D721Med (cell line): ENCODE measurements at regions not wholly inside any gene's neighbourhood (a gene's known extent, or its start where the extent isn't known, plus 50 kb on each side); places are given as distances from the start of the nearest gene placed in this dataset.

Experiments used
- DNase-seq: peaks from one replicate; pipeline ENCODE4 v3.0.0; 2011; ENCODE audit warnings: low spot score; ENCODE audit not compliant: insufficient read length
- FAIRE-seq: peaks from 2 replicates; lab custom pipeline; 2011; peaks lifted over from hg19 to GRCh38; lab: Jason Lieb, UNC
- CTCF ChIP-seq: IDR thresholded peaks from 2 replicates; pipeline ENCODE4 v1.5.1; 2012; ENCODE audit warnings: mild to moderate bottlenecking, control low read depth; ENCODE audit not compliant: insufficient read depth; ENCODE audit errors: missing control alignments

GRCh38 chr3:193910886-193911738 lies 224.8 kb upstream of the HES1 start:
- DNase-seq (no peak), FAIRE-seq (no peak)
- no peak for TF ChIP-seq CTCF

- TF ChIP-seq CTCF, result no peak
- DNase-seq, result no peak
- FAIRE-seq, result no peak
Observed at GRCh38 chr3:193911784-193912340, 224.1 kb upstream of the HES1 start.

GRCh38 chr3:193912621-193913178 lies 223.2 kb upstream of the HES1 start:
- DNase-seq, result no peak
- no peak for TF ChIP-seq CTCF
- no peak for FAIRE-seq

GRCh38 chr3:193914602-193915001 lies 221.3 kb upstream of the HES1 start:
- FAIRE-seq, result no peak
- TF ChIP-seq CTCF, result no peak
- no peak for DNase-seq

GRCh38 chr3:193915099-193915498 lies 220.8 kb upstream of the HES1 start:
- DNase-seq (no peak), FAIRE-seq (no peak)
- TF ChIP-seq CTCF, result no peak

- no peak for FAIRE-seq
- TF ChIP-seq CTCF, result no peak
Observed at GRCh38 chr3:193915613-193916012, 220.3 kb upstream of the HES1 start.

GRCh38 chr3:193917158-193917557 lies 218.8 kb upstream of the HES1 start:
- no peak for TF ChIP-seq CTCF
- DNase-seq (no peak), FAIRE-seq (no peak)

More at GRCh38 chr3:193915613-193916012, 220.3 kb upstream of the HES1 start:
- DNase-seq, result no peak
